ENCODE measurements at regions not wholly inside any gene's neighbourhood (a gene's known extent, or its start where the extent isn't known, plus 50 kb on each side); places are given as distances from the start of the nearest gene placed in this dataset.

DNA sequence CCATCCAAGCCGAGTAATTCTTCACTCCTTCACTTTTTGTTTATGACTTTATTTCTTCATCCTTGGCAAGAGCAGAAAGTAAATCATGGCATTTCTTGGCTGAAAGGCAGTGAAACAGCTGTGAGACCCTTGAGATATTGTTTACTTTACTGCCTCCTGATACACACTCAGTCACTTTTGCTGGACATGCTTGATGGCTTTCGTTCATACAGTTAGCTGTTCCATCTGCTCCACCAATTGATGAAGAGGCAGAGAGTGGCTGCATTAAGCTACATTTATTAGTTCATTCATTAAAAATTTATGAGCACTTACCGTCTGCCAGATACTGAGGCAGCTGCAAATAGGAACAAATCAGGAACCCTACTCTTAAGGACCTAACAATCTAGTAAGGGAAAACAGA, 184.4 kb upstream of the OR13F1 start:
- TF ChIP-seq, protein P1, sequence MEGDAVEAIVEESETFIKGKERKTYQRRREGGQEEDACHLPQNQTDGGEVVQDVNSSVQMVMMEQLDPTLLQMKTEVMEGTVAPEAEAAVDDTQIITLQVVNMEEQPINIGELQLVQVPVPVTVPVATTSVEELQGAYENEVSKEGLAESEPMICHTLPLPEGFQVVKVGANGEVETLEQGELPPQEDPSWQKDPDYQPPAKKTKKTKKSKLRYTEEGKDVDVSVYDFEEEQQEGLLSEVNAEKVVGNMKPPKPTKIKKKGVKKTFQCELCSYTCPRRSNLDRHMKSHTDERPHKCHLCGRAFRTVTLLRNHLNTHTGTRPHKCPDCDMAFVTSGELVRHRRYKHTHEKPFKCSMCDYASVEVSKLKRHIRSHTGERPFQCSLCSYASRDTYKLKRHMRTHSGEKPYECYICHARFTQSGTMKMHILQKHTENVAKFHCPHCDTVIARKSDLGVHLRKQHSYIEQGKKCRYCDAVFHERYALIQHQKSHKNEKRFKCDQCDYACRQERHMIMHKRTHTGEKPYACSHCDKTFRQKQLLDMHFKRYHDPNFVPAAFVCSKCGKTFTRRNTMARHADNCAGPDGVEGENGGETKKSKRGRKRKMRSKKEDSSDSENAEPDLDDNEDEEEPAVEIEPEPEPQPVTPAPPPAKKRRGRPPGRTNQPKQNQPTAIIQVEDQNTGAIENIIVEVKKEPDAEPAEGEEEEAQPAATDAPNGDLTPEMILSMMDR (IDR thresholded peaks at IDR 0.05), result no peak
- TF ChIP-seq POLR2AphosphoS5 (IDR thresholded peaks at IDR 0.05; ENCODE audit: low read depth, low read length) (no peak), SIN3A (IDR thresholded peaks at IDR 0.05; ENCODE audit: borderline replicate concordance, insufficient read depth, low read depth, low read length) (no peak)

Data from Panc1 (cell line).